SK-N-SH (cell line): ENCODE measurements at regions not wholly inside any gene's neighbourhood (a gene's known extent, or its start where the extent isn't known, plus 50 kb on each side); places are given as distances from the start of the nearest gene placed in this dataset.

Experiments
- CTCF ChIA-PET: fragments of 300-600, 350-600 bp; formaldehyde crosslinking; extraction: SDS; loops from one replicate; lab custom pipeline; 2021; lab: Yijun Ruan, JAX
- POLR2A ChIA-PET: fragments of 350-600 bp; sonication (Branson Sonifier 250); formaldehyde crosslinking; extraction: SDS; loops from one replicate; lab custom pipeline; 2020; ENCODE audit warnings: antibody characterized with exemption, inconsistent platforms; lab: Yijun Ruan, JAX
- DNase-seq: peaks from one replicate; pipeline ENCODE4 v3.0.0; 2012
- H2AFZ ChIP-seq: fragments of 200-600 bp; sonication (generic); 2 replicates; pipeline ENCODE4 v1.8.1; 2016; ENCODE audit warnings: antibody characterized with exemption, mild to moderate bottlenecking, low read depth
- H3F3A ChIP-seq: fragments of 200-600 bp; sonication (generic); replicated peaks from 2 replicates; pipeline ENCODE3; 2016; ENCODE audit warnings: antibody characterized with exemption, mild to moderate bottlenecking; ENCODE audit not compliant: insufficient read depth
- H3K27ac ChIP-seq, 2 experiments: fragments of 200-500 bp in 1 of 2; fragments of 200-600 bp in 1 of 2; sonication (Bioruptor generic) in 1 of 2; sonication (generic), shearing (Covaris generic) in 1 of 2; 2 replicates each; pipeline versions ENCODE4 v1.5.1 to v1.6.1; 2014 to 2016; ENCODE audit warnings: low read depth in 2 of 2, inconsistent platforms in 1 of 2, low read length in 1 of 2, mild to moderate bottlenecking in 1 of 2, mixed read lengths in 1 of 2
- H3K27me3 ChIP-seq: fragments of 200-600 bp; sonication (generic), shearing (Covaris generic); 2 replicates; pipeline ENCODE4 v1.6.1; 2016; ENCODE audit warnings: mixed run types; ENCODE audit not compliant: insufficient read depth
- H3K36me3 ChIP-seq, 2 experiments: fragments of 200-500 bp in 1 of 2; fragments of 200-600 bp in 1 of 2; sonication (Bioruptor generic) in 1 of 2; sonication (generic) in 1 of 2; replicated peaks in 1 of 2; 2 replicates each; pipeline versions ENCODE3 to v1.5.1; 2014 to 2016; ENCODE audit warnings: low read length in 1 of 2, mild to moderate bottlenecking in 1 of 2; ENCODE audit not compliant: insufficient read depth in 2 of 2, control insufficient read depth in 1 of 2
- H3K4me1 ChIP-seq, 2 experiments: fragments of 200-500 bp in 1 of 2; fragments of 200-600 bp in 1 of 2; sonication (Bioruptor generic) in 1 of 2; sonication (generic), shearing (Covaris generic) in 1 of 2; 2 replicates each; pipeline versions ENCODE4 v1.5.1 to v1.6.1; 2014 to 2016; ENCODE audit warnings: low read depth in 1 of 2, low read length in 1 of 2, mixed run types in 1 of 2; ENCODE audit not compliant: insufficient read depth in 2 of 2, control insufficient read depth in 1 of 2
- H3K4me2 ChIP-seq: fragments of 200-600 bp; sonication (generic), shearing (Covaris generic); 2 replicates; pipeline ENCODE4 v1.6.1; 2017; ENCODE audit warnings: mixed run types
- H3K4me3 ChIP-seq, 2 experiments: fragments of 200-500 bp in 1 of 2; fragments of 200-600 bp in 1 of 2; sonication (Bioruptor generic) in 1 of 2; sonication (generic), shearing (Covaris generic) in 1 of 2; 2 replicates each; pipeline versions ENCODE4 v1.5.1 to v1.8.1; 2014 to 2016; ENCODE audit warnings: low read depth in 2 of 2, inconsistent platforms in 1 of 2, low read length in 1 of 2, mild to moderate bottlenecking in 1 of 2, mixed read lengths in 1 of 2, moderate library complexity in 1 of 2
- H3K79me2 ChIP-seq: fragments of 200-600 bp; sonication (generic); 2 replicates; pipeline ENCODE4 v1.8.1; 2017; ENCODE audit warnings: mild to moderate bottlenecking; ENCODE audit not compliant: insufficient read depth
- H3K9ac ChIP-seq: fragments of 200-600 bp; sonication (generic); 2 replicates; pipeline ENCODE4 v1.6.1; 2017; ENCODE audit warnings: mixed run types
- H3K9me2 ChIP-seq: fragments of 200-600 bp; sonication (generic); 2 replicates; pipeline ENCODE4 v1.6.1; 2017; ENCODE audit warnings: mixed run types
- H3K9me3 ChIP-seq: fragments of 200-600 bp; sonication (generic); 2 replicates; pipeline ENCODE4 v1.6.1; 2017; ENCODE audit warnings: mixed run types, mild to moderate bottlenecking, moderate library complexity
- H4K20me1 ChIP-seq: fragments of 200-600 bp; sonication (generic); 2 replicates; pipeline ENCODE4 v1.6.1; 2017; ENCODE audit warnings: mild to moderate bottlenecking, mixed run types; ENCODE audit not compliant: insufficient read depth
- CHD2 ChIP-seq: fragments of 150-350 bp; IDR thresholded peaks from 2 replicates; pipeline ENCODE4 v1.6.1; 2018; ENCODE audit warnings: low read length; ENCODE audit not compliant: partially characterized antibody
- FOSL2 ChIP-seq: IDR thresholded peaks from 2 replicates; pipeline ENCODE4 v1.4.0; 2012; ENCODE audit warnings: low read depth, mild to moderate bottlenecking, moderate library complexity, borderline replicate concordance
- FOXJ3 ChIP-seq: sonication (generic); formaldehyde crosslinking; IDR thresholded peaks from 2 replicates; pipeline ENCODE4 v1.5.1; 2020; ENCODE audit warnings: mild to moderate bottlenecking, missing genetic modification reagents
- GABPA ChIP-seq: IDR thresholded peaks from 2 replicates; pipeline ENCODE4 v1.4.0; 2012; ENCODE audit warnings: low read depth, mild to moderate bottlenecking
- MEF2A ChIP-seq: IDR thresholded peaks from 2 replicates; pipeline ENCODE4 v1.4.0; 2012; ENCODE audit warnings: low read depth, borderline replicate concordance
- MXI1 ChIP-seq: IDR thresholded peaks from 2 replicates; pipeline ENCODE4 v1.6.1; 2012; ENCODE audit warnings: mild to moderate bottlenecking, low read depth, low read length, improper control_type of control experiment
- NFIC ChIP-seq: IDR thresholded peaks from 2 replicates; pipeline ENCODE4 v1.4.0; 2012; ENCODE audit warnings: borderline replicate concordance
- PBX3 ChIP-seq: IDR thresholded peaks from 2 replicates; pipeline ENCODE4; 2012
- RAD21 ChIP-seq: IDR thresholded peaks from 2 replicates; pipeline ENCODE4 v1.6.1; 2012; ENCODE audit warnings: mild to moderate bottlenecking, low read length
- REST ChIP-seq: IDR thresholded peaks from 2 replicates; pipeline ENCODE4 v1.6.1; 2012; ENCODE audit warnings: mild to moderate bottlenecking, low read depth, low read length, moderate library complexity
- RFX5 ChIP-seq: IDR thresholded peaks from 2 replicates; pipeline ENCODE4 v1.6.1; 2012; ENCODE audit warnings: mild to moderate bottlenecking, improper control_type of control experiment, low read length
- RXRA ChIP-seq: IDR thresholded peaks from 2 replicates; pipeline ENCODE4 v1.4.0; 2012; ENCODE audit warnings: low read depth, mild to moderate bottlenecking, borderline replicate concordance
- SIN3A ChIP-seq: IDR thresholded peaks from 2 replicates; pipeline ENCODE4 v1.6.1; 2012; ENCODE audit warnings: low read depth, mild to moderate bottlenecking, low read length, moderate library complexity, borderline replicate concordance
- TAF1 ChIP-seq: IDR thresholded peaks from 2 replicates; pipeline ENCODE4 v1.6.1; 2012; ENCODE audit warnings: low read depth, mild to moderate bottlenecking, low read length, moderate library complexity, borderline replicate concordance
- TCF12 ChIP-seq: IDR thresholded peaks from 2 replicates; pipeline ENCODE4 v1.4.0; 2012
- USF2 ChIP-seq: fragments of 150-350 bp; IDR thresholded peaks from 2 replicates; pipeline ENCODE4 v1.6.1; 2017; ENCODE audit warnings: antibody characterized with exemption, low read length, low read depth, borderline replicate concordance
- YY1 ChIP-seq: IDR thresholded peaks from 2 replicates; pipeline ENCODE4 v1.4.0; 2012; ENCODE audit warnings: low read depth, mild to moderate bottlenecking
- ZBTB33 ChIP-seq: IDR thresholded peaks from 2 replicates; pipeline ENCODE4 v1.4.0; 2012; ENCODE audit warnings: low read depth, borderline replicate concordance
- WGBS: methylation state at CpG from one replicate; pipeline ENCODE4 v1.1.6; 2017; ENCODE audit warnings: low lambda C conversion rate; 5-methylcytosine and 5-hydroxymethylcytosine counted together
- TF ChIP-seq, protein P1 (sequence below): IDR thresholded peaks from 2 replicates; pipeline ENCODE4 v1.4.0; 2012; ENCODE audit warnings: low read depth

DNA sequence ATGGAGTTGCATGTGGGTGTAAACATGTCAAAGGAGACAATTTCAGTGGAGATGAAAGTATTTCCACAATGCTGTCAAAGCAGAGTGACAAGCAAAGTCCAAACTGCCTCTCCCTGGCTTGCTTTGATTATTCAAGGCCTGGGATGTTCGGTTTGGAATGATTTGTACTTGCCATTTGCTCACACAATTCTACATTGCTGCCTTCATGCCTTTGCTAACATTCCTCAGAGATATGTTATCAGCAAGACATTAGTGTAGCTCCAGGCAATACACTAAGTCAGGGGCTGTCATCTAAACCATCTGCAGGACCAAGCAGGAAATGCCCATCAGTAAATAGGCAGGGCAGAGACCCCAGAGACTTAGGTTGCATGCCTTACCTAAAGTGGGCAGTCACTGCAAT lies 79.6 kb upstream of the C1QTNF7 start:
- Histone ChIP-seq H3K9me3 (no peaks in the 10 kb centered on the region), H3K4me3 (no peak overlapping the region), H3K4me2 (no peak overlapping the region), H3K9me2 (no peaks in the 10 kb centered on the region), H3K4me1 (peaks cover 0 to 10% of the 10 kb centered on the region in 2 experiments; a peak in 3 of 4 replicates), H3K36me3 (no peaks in the 10 kb centered on the region), H3K9ac (no peak overlapping the region), H3K79me2 (no peaks in the 10 kb centered on the region), H3K27me3 (no peaks in the 10 kb centered on the region)
- WGBS: 0% methylated on average over 1 of the region's 1 CpG
- no peak for DNase-seq
- CTCF ChIA-PET: no interaction called here
- TF ChIP-seq PBX3 (no peak), MEF2A (no peak), CHD2 (no peak), USF2 (no peak), YY1 (no peak), NFIC (no peak), ZBTB33 (no peak), FOSL2 (no peak), FOXJ3 (CRISPR knock-in tag) (no peak), SIN3A (no peak), GABPA (no peak), RAD21 (no peak), RXRA (no peak)
- TF ChIP-seq, protein P1, sequence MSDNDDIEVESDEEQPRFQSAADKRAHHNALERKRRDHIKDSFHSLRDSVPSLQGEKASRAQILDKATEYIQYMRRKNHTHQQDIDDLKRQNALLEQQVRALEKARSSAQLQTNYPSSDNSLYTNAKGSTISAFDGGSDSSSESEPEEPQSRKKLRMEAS: no peak
- TF ChIP-seq, all 33 proteins: peak for 0
- no peaks in the 10 kb centered on the region for H4K20me1 ChIP-seq
- H3F3A ChIP-seq: no peaks in the 10 kb centered on the region
- no peak overlapping the region for H3K27ac ChIP-seq
- POLR2A ChIA-PET: no interaction called here
- no peak overlapping the region for H2AFZ ChIP-seq

DNA sequence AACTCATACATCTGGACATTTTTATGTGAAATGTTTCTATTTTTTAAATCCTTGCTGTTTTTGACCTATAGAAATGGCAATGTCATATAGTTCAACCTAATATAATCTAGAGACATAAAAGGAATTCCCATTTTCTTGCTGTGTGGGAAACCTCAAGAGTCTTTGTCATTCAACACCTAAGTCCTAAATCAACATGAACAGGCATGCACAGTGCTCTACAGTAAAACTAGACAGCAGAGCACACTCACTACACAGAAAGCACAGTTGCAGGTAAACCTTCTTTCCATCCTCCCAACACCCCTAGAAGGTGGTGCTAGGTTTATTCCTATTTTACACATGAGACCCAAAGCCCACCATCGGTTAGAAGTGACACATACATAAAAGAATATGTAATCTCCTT lies 79.1 kb upstream of the C1QTNF7 start:
- Histone ChIP-seq H2AFZ (no peak overlapping the region), H3K4me2 (no peak overlapping the region), H3K4me1 (peaks cover 0 to 14% of the 10 kb centered on the region in 2 experiments; a peak in 3 of 4 replicates), H3K27ac (no peak overlapping the region), H3K36me3 (no peaks in the 10 kb centered on the region), H3K4me3 (no peak overlapping the region), H3K27me3 (no peaks in the 10 kb centered on the region), H3K9me3 (no peaks in the 10 kb centered on the region), H3F3A (no peaks in the 10 kb centered on the region), H3K9me2 (no peaks in the 10 kb centered on the region), H3K79me2 (no peaks in the 10 kb centered on the region), H3K9ac (no peak overlapping the region), H4K20me1 (no peaks in the 10 kb centered on the region)
- ChIA-PET POLR2A (no interaction called here), CTCF (no interaction called here)
- DNase-seq: no peak
- WGBS: 67% methylated on average over 1 of the region's 1 CpG
- no peak for TF ChIP-seq RFX5
- no peak for TF ChIP-seq TAF1
- TF ChIP-seq RXRA: no peak
- TF ChIP-seq TCF12: no peak
- no peak for TF ChIP-seq USF2
- no peak for TF ChIP-seq FOXJ3 (CRISPR knock-in tag)
- no peak for TF ChIP-seq REST
- TF ChIP-seq YY1: no peak
- no peak for TF ChIP-seq MXI1
